GM20000 (cell line): ENCODE measurements at regions not wholly inside any gene's neighbourhood (a gene's known extent, or its start where the extent isn't known, plus 50 kb on each side); places are given as distances from the start of the nearest gene placed in this dataset.

Experiments
- DNase-seq: peaks from one replicate; pipeline ENCODE4 v3.0.0; 2012; ENCODE audit warnings: low spot score
- TF ChIP-seq, protein P1 (sequence below): IDR thresholded peaks from 2 replicates; pipeline ENCODE4 v1.5.1; 2012; ENCODE audit warnings: mild to moderate bottlenecking, control low read depth; ENCODE audit errors: extremely low read depth, missing control alignments

DNA sequence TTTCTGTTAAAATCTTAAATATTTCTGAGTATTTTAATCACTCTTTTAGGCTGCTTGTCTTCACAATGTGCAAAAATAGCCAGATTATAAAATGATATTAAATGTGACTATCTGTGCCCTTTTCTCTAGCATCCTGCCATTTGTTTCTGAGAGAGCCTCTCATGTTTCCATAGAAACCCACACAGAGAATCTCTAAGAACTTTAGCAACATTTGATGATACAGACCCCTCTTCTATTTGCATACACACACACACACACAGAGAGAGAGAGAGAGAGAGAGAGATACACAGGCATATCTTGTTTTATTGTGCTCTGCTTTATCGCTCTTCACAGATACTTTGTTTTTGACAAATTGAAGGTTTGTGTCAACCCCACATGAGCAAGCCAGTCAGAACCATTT lies 134.5 kb upstream of the DDX18 start:
- TF ChIP-seq, protein P1, sequence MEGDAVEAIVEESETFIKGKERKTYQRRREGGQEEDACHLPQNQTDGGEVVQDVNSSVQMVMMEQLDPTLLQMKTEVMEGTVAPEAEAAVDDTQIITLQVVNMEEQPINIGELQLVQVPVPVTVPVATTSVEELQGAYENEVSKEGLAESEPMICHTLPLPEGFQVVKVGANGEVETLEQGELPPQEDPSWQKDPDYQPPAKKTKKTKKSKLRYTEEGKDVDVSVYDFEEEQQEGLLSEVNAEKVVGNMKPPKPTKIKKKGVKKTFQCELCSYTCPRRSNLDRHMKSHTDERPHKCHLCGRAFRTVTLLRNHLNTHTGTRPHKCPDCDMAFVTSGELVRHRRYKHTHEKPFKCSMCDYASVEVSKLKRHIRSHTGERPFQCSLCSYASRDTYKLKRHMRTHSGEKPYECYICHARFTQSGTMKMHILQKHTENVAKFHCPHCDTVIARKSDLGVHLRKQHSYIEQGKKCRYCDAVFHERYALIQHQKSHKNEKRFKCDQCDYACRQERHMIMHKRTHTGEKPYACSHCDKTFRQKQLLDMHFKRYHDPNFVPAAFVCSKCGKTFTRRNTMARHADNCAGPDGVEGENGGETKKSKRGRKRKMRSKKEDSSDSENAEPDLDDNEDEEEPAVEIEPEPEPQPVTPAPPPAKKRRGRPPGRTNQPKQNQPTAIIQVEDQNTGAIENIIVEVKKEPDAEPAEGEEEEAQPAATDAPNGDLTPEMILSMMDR, result no peak
- no peak for DNase-seq

DNA sequence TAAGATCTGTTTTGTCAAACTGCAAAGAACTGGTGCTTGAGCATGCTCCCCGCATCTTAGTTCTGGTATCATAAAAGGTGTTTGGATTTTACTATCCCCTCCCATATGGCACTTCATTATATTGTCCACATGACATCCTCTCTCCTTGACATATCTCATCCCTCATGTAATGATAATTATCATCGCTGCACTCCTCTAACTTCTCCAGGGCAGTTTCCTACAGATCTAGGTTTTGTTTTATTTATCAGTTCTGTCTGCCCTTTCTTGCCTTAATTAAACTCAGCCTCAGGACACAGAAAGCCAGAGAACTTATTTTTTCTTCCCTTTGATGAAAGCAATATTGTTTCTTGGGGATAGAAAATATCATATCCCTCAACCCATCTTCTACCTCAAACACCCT lies 129.6 kb upstream of the DDX18 start:
- TF ChIP-seq, protein P1, result no peak
- DNase-seq, result no peak

DNA sequence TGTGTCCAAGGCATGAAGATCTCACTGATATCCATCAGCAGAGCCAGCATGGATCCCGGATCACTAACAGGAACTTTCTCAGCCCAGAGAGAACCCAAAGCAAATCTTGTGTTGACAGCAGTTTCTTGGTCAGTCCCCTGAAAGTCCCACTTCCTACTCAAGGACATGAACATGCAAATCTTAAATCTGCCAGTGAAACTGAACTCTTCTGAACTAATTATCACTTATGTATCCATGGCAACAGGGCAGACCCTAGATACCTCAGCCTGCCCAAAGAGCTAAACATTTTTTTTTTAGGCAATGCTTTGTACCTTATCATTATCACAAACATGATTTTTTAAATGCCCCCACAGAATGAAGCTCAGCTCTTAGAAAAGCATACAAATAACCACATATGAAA lies 127.8 kb upstream of the DDX18 start:
- TF ChIP-seq, protein P1, result no peak
- peak; percentile 50 for DNase-seq

DNA sequence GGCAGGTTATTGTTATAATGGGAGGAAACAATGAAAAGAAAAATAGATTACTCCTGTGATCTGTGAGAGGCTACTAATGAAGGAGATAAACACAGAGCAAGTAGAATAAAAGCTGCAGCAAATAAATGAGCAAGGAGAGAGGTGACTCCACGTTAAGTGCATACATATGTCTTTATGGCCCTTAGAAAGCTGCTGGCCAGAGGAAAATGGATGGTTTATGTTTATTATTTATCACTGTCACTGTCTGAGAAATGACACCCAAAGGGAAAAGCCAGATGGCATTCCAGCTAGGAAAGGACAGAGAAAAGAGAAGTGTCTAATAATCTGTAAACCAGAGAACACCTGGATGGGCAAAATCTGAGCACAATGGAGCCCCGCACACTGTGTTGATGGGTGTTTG lies 122.9 kb upstream of the DDX18 start:
- no peak for DNase-seq
- TF ChIP-seq, protein P1, result no peak

DNA sequence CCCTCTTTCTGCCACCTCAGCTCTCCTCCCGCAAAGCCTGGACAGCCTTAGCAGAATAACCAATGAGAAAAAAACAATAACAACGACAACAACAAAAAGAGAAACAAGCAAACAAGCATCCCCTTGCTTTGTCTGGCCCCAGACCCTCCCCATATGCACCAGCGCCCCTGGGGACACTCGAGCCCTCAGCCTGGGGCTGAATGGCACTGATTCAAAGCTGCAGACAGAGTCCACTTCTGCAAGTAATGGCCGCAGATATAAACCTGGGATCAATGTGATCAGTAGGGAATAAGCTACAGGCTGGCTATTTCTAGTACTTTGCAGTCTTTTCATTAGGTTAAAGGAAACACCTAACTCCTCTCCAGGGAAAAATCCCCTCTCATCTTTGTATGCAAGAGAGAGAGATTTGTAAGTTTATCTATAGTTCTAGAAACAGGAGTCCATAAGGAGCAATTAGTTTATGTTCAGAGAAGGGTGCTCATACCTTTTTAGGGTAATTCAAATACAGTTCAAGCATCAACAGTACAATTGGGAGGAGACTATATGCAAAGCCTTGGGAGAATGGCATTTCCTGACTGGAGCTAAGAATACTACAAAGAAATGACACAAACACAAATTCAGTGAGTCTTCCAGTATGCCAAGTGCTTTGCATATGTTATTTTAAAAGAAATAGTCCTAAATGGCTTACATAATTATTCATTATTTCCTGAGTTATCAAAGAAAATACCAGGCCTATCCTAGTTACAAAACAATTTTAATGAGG lies 122.3 kb upstream of the DDX18 start:
- TF ChIP-seq, protein P1, result no peak
- no peak for DNase-seq

DNA sequence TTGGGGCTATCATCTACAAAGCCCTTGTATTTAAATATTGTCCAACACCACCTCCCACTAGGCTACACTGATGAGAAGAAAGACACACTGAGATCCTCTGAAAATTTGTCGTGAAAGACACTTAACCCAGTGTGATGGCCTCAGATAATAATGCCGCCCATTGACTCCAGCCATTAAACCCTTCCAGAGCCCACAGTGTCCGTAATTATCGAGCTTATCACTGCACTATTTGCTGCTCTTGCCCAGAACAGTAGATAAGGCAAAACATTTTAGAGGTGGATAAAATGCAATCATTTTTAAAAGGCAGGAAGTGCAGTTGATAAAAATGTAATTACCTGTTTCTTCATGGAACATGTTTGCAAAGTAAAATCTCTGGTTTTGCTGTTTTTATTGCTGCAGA lies 121.3 kb upstream of the DDX18 start:
- DNase-seq, result no peak
- TF ChIP-seq, protein P1, result no peak

DNA sequence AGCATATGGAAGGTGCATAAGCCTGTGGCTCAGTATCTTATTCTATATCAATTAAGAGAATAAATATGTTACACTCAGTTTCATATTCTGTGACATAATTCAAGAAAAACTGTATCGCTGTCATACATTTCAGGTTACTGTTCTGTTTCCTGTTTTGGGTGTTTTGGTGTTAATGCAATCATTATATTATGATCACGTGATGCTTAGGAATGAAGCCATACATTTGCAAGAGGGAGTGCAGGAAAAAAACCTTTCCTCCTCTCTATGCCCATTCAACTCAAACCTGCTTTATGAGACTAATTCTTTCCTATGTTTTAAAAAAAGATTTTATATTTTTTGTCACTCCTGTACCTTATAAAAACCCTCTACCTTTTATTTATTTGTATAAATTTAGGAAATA lies 120.8 kb upstream of the DDX18 start:
- TF ChIP-seq, protein P1, result no peak

More for the DNA sequence above, 120.8 kb upstream of the DDX18 start:
- DNase-seq, result no peak
